HTR-8/SVneo (cell line): ENCODE measurements at regions not wholly inside any gene's neighbourhood (a gene's known extent, or its start where the extent isn't known, plus 50 kb on each side); places are given as distances from the start of the nearest gene placed in this dataset.
"Not testable (repeated sequence)": the region's sequence is repeated elsewhere in the genome, so short reads cannot be mapped to it uniquely, and the experiment has no call there.

ENCODE experiments used
- DNase-seq: peaks from one replicate; pipeline ENCODE4 v3.0.0; 2011; ENCODE audit warnings: low spot score, mixed read lengths; ENCODE audit not compliant: insufficient read length
- FAIRE-seq: peaks from 2 replicates; lab custom pipeline; 2011; peaks lifted over from hg19 to GRCh38; lab: Jason Lieb, UNC

DNA sequence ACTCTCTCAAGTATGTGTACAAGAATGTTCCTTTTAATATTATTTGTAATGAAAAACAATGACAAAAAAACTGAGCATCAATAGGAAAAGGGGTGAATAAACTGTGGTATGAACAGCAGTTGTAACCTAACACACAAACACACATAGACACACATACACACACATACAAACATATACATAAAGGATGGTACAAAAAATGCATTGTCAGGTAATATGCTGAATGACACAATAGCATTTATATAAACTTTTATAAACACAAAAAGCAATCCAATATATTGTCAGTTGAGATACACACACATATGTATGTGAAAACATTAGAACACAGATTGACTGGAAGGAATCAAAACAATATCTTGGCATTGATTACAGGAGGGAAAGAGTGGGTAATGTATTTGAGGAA lies 227.0 kb upstream of the ISL1 start:
- DNase-seq (no peak), FAIRE-seq (no peak)

DNA sequence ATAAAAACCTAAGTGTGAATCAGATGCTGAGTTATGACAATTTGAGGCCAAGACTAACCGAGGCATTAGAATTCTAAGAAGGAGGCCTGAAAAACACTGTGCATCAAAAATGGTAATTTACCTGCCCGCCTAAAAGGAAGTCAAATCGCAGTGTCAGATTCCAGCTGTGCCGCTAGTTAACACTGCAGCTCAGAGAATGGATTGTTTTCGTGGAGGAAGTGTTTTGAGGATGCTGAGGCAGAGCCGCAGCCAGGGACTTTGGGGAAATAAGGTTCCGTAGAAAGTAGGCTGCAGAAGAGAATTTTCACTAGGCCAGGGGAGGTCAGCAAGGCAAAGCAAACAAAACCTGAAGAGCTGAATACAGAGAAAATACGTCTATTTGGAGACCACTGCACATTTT lies 226.4 kb upstream of the ISL1 start:
- FAIRE-seq (no peak), DNase-seq (no peak)

GRCh38 chr5:51159164-51159563 lies 224.1 kb upstream of the ISL1 start:
- no peak for FAIRE-seq
- DNase-seq, result no peak

DNA sequence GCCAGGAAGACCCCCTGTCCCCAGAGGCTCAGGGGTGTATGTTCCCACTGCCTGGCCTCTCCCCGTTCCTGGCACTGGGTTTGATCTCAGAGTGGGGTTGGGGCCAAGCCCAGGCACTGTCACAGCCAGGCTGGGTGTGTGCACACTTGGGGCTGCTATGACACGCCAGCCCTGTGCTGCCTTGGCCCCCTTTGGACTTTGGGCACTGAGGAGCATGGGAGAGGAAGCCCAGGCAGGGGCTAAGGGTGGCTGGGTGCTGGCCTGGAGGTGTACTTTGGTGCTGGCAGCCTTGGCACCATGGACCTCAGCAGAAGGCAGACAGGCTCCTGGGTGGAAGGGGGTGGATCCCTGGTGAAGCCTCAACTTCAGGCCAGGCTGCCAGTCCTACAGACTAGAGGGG lies 223.6 kb upstream of the ISL1 start:
- no peak for FAIRE-seq
- no peak for DNase-seq

DNA sequence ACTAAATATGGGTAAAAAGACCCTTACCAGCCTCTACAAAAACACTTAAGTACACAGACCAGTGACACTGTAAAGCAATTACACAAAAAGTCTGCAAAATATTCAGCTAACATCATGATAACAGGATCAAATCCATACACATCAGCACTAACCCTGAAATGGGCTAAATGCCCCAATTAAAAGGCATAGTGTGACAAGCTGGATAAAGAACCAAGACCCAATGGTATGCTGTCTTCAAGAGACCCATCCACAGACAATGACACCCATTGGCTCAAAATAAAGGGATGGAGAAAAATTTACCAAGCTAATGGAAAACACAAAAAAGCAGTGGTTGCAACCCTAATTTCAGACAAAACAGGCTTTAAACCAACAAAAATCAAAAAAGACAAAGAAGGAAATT lies 221.0 kb upstream of the ISL1 start:
- no peak for FAIRE-seq
- DNase-seq, result no peak

- DNase-seq, FAIRE-seq: not testable (repeated sequence)
Observed at GRCh38 chr5:51165621-51166020, 217.6 kb upstream of the ISL1 start.

GRCh38 chr5:51172903-51173626 lies 210.2 kb upstream of the ISL1 start:
- DNase-seq (no peak), FAIRE-seq (no peak)

GRCh38 chr5:51181208-51181894 lies 201.9 kb upstream of the ISL1 start:
- DNase-seq (no peak), FAIRE-seq (no peak)

DNA sequence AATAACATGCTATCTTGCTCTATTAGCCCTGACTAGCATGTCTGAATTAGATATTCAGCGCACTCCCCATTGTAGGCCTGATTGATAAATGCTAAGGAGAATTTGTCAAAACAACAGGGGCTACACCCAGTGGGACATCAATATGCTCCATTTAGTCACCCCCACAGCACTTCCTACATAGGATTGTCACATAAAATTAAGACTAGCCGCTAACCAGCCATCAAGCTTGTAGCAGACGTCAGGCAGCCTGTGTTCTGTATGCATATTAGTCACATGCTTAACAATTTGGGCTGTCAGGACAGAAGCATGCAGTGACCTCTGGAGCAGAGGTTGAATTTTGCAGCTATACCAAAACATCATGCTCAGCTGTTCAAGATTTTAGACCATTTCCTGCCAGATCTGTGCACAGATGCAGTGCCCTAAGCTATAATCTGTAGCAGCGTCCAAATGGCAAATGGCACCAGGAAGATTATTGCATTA lies 197.4 kb upstream of the ISL1 start:
- DNase-seq (no peak), FAIRE-seq (no peak)

- no peak for FAIRE-seq
- DNase-seq, result no peak
Observed at GRCh38 chr5:51188001-51188591, 195.2 kb upstream of the ISL1 start.

GRCh38 chr5:51194671-51195070 lies 188.6 kb upstream of the ISL1 start:
- FAIRE-seq (no peak), DNase-seq (no peak)

DNA sequence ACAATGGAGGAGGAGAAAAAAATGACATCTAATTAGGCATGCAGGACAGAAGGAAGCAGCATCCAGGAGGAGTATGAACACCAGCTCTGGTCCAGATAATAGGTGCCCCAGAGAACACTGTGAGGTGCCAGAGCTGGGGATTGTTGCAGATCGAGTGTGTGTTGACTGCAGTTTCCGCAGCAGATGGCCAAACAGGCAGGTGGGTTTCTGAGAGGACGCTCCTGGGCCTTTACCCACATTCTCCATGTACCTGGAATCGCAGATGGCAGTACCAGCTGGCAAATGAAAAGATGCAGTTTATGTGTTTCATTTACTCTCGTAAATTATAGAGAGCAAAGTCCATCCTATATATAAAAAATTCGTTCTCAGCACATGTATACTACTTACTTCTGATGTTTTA lies 182.2 kb upstream of the ISL1 start:
- DNase-seq, result no peak
- no peak for FAIRE-seq

DNA sequence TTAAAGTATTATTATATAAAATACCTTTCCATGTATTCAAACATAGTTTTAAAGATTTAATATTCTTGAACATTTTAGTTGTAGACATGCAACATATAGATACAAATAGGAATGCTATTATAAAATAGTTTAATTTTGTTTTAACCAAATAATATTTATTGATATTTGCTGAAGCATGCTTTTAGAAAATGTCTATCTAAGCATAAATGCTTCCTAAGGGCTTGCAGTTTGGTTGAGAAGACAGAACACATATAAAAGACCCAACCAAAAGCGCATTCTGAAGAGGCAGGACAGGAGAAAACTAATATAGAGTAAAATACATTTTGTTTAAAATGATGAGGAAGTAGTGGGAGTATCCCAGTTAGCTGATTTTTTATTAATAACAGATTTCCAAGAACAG lies 181.5 kb upstream of the ISL1 start:
- DNase-seq, result no peak
- no peak for FAIRE-seq

- FAIRE-seq, result no peak
- no peak for DNase-seq
Observed at GRCh38 chr5:51202161-51202560, 181.1 kb upstream of the ISL1 start.

DNA sequence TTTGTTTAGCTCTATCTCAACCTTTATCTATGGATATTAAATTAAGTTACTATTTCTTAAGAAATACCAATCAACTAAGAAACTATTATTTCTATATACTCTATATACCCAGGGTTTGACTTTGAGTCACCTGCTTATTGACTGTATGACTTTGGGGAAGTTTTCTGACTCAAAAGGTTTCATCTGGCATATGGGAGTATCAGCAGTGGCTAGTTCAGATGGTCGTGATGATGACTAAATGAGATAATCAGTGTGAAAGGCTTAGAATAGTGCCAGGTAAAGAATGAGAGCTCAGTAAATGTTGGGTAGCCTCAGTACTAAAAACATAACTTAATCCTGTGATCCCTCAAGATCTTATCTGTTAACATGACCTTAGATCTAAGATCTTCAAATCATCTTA lies 179.7 kb upstream of the ISL1 start:
- FAIRE-seq, result no peak

GRCh38 chr5:51208296-51208695 lies 175.0 kb upstream of the ISL1 start:
- FAIRE-seq, result no peak
- no peak for DNase-seq

More for the DNA sequence above, 179.7 kb upstream of the ISL1 start:
- DNase-seq, result no peak

DNA sequence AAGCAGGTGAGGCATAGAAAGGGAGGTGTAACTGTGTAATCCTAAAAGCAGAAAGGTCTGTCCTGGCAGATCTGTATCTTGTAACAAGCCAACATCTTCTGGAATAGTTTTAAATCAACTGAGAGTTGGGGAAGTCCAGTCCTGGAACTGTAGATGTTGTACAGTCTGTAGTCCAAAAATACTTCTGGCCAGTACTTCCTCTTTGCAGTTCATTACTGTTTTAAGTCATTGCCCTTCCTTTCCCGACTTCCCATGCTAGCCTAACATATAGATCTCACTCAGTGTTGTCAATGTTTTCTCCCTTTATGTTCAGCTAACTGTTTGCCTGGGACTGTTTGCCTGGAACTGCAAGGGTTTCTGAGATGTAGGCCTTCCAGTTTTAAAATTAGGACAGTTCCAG lies 168.5 kb upstream of the ISL1 start:
- DNase-seq (no peak), FAIRE-seq (no peak)

DNA sequence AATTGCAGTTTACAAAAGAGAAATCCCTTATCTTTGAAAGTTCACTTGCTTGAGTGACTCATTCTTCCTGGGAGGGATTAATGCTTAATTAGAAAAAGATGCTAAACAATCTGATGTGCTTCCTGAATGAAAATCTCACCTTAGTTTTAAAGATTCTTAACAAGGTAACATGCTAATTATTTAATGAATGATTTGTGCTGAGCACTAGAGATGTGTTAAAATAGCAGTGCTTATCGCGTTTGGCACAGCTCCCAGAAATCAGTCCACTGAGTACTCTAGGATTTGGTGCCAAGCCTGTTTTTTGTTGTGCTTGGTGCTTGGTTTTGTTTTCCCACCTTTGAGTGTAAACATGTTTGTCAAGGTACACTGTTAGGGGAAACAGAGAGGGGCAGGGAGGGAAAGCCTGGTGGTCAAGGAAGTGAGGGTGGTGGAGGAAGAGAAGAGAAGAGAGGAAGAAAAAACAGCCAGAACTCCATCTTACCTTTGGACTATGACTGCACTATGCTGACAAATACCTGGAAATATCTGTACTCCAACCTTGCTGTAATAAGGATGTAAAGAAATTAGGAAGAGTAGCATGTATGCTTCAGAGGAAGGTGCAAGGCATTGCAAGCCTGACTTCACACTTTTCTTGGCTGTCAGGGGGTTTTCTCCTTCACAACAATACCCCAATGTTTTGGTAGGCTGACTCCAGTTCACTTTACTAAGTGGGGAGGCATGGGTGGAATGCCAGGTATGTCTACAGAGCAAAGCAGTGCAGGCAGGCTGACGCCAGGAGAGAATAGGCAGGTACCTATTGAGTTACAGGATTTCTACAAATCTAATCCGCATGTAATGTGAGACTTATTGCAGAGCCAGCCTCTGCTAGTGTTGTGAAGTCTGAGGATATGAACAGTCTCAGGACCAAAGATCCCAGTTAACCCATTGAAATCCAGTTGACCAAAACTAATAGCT lies 157.2 kb upstream of the ISL1 start:
- DNase-seq (no peak), FAIRE-seq (no peak)

GRCh38 chr5:51227963-51228470 lies 155.2 kb upstream of the ISL1 start:
- DNase-seq (no peak), FAIRE-seq (no peak)

- FAIRE-seq, result no peak
- no peak for DNase-seq
Observed at GRCh38 chr5:51230336-51230735, 152.9 kb upstream of the ISL1 start.
